ENCODE measurements at regions not wholly inside any gene's neighbourhood (a gene's known extent, or its start where the extent isn't known, plus 50 kb on each side); places are given as distances from the start of the nearest gene placed in this dataset.

GRCh38 chr20:53846640-53847039 is 223.8 kb downstream of the BCAS1 start:
- TF ChIP-seq POLR2A (IDR thresholded peaks at IDR 0.05) (no peak), POLR2AphosphoS5 (IDR thresholded peaks at IDR 0.05) (no peak)
- TF ChIP-seq, protein P1, sequence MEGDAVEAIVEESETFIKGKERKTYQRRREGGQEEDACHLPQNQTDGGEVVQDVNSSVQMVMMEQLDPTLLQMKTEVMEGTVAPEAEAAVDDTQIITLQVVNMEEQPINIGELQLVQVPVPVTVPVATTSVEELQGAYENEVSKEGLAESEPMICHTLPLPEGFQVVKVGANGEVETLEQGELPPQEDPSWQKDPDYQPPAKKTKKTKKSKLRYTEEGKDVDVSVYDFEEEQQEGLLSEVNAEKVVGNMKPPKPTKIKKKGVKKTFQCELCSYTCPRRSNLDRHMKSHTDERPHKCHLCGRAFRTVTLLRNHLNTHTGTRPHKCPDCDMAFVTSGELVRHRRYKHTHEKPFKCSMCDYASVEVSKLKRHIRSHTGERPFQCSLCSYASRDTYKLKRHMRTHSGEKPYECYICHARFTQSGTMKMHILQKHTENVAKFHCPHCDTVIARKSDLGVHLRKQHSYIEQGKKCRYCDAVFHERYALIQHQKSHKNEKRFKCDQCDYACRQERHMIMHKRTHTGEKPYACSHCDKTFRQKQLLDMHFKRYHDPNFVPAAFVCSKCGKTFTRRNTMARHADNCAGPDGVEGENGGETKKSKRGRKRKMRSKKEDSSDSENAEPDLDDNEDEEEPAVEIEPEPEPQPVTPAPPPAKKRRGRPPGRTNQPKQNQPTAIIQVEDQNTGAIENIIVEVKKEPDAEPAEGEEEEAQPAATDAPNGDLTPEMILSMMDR (IDR thresholded peaks at IDR 0.05), result no peak

Data from breast epithelium (tissue), 3 donors.